OCI-LY7 (cell line): ENCODE measurements at regions not wholly inside any gene's neighbourhood (a gene's known extent, or its start where the extent isn't known, plus 50 kb on each side); places are given as distances from the start of the nearest gene placed in this dataset.

Experiments
- BruUV-seq: library from RNA; stranded (reverse); fragments of 400-500 nt; replicated peaks from 2 replicates; lab custom pipeline; 2021; lab: Mats Ljungman, UMichigan
- CTCF ChIA-PET: fragments of 300-600 bp; sonication (Branson Sonifier 250); formaldehyde crosslinking; loops from one replicate; lab custom pipeline; 2022; ENCODE audit warnings: antibody characterized with exemption; ENCODE audit not compliant: unreplicated experiment; lab: Charles Lee
- POLR2A ChIA-PET: fragments of 300-600 bp; sonication (Branson Sonifier 250); formaldehyde crosslinking; loops from one replicate; lab custom pipeline; 2022; ENCODE audit warnings: antibody characterized with exemption; lab: Charles Lee
- DNase-seq: peaks from one replicate; pipeline ENCODE4 v3.0.0-alpha.2; 2015; ENCODE audit warnings: low spot score
- H2AFZ ChIP-seq: fragments of 200-600 bp; sonication (generic), shearing (Covaris generic); 2 replicates; pipeline ENCODE4 v1.6.1; 2014; ENCODE audit warnings: mild to moderate bottlenecking, antibody characterized with exemption, low read length, moderate library complexity
- H3K27ac ChIP-seq: fragments of 200-600 bp; sonication (generic); 2 replicates; pipeline ENCODE4 v1.5.1; 2014; ENCODE audit warnings: mixed run types, low read depth, mild to moderate bottlenecking, moderate library complexity, low read length, inconsistent platforms; ENCODE audit not compliant: poor library complexity, severe bottlenecking
- H3K36me3 ChIP-seq: fragments of 200-600 bp; sonication (generic); 2 replicates; pipeline ENCODE4 v1.6.1; 2014; ENCODE audit warnings: mild to moderate bottlenecking, antibody characterized with exemption, low read length, moderate library complexity, mixed read lengths; ENCODE audit not compliant: insufficient read depth
- H3K4me1 ChIP-seq: fragments of 200-600 bp; sonication (generic); 2 replicates; pipeline ENCODE4 v1.5.1; 2014; ENCODE audit warnings: mild to moderate bottlenecking, low read length; ENCODE audit not compliant: insufficient read depth, poor library complexity, severe bottlenecking
- H3K4me2 ChIP-seq: fragments of 200-600 bp; sonication (generic); 2 replicates; pipeline ENCODE4 v1.6.1; 2014; ENCODE audit warnings: mild to moderate bottlenecking, low read length
- H3K4me3 ChIP-seq: fragments of 200-600 bp; sonication (generic); 2 replicates; pipeline ENCODE4 v1.5.1; 2014; ENCODE audit warnings: mild to moderate bottlenecking, low read depth, low read length; ENCODE audit not compliant: poor library complexity, severe bottlenecking
- H3K79me2 ChIP-seq: fragments of 200-600 bp; sonication (generic); 2 replicates; pipeline ENCODE4 v1.6.1; 2016; ENCODE audit warnings: low read depth, mild to moderate bottlenecking, low read length, moderate library complexity, mixed read lengths; ENCODE audit not compliant: insufficient read depth
- H3K9me2 ChIP-seq: fragments of 200-600 bp; sonication (generic); 2 replicates; pipeline ENCODE4 v1.6.1; 2016; ENCODE audit warnings: mild to moderate bottlenecking, low read length, mixed read lengths; ENCODE audit not compliant: insufficient read depth
- H3K9me3 ChIP-seq: fragments of 200-600 bp; sonication (generic); 2 replicates; pipeline ENCODE4 v1.6.1; 2014; ENCODE audit warnings: mild to moderate bottlenecking, mixed run types, low read length, mixed read lengths
- H4K20me1 ChIP-seq: fragments of 200-600 bp; sonication (generic); 2 replicates; pipeline ENCODE4 v1.6.1; 2014; ENCODE audit warnings: mild to moderate bottlenecking, antibody characterized with exemption, low read length, moderate library complexity, mixed read lengths; ENCODE audit not compliant: insufficient read depth
- EZH2phosphoT487 ChIP-seq: fragments of 200-600 bp; sonication (generic); IDR thresholded peaks from 2 replicates; pipeline ENCODE4 v1.6.1; 2018; ENCODE audit warnings: low read depth, borderline replicate concordance, mild to moderate bottlenecking, mixed run types, antibody characterized with exemption, low read length, moderate library complexity, mixed read lengths
- intact Hi-C: fragments of 100-400 bp; cut with micrococcal nuclease; formaldehyde crosslinking; loops from one replicate; pipeline ENCODE4 v1.10.0; 2022; ENCODE audit not compliant: unreplicated experiment
- TF ChIP-seq, protein P1 (sequence below): fragments of 200-600 bp; sonication (generic); conservative IDR thresholded peaks from 2 replicates; pipeline ENCODE4 v1.5.1; 2014; ENCODE audit warnings: mild to moderate bottlenecking, antibody characterized with exemption, low read length, moderate library complexity, mixed read lengths

DNA sequence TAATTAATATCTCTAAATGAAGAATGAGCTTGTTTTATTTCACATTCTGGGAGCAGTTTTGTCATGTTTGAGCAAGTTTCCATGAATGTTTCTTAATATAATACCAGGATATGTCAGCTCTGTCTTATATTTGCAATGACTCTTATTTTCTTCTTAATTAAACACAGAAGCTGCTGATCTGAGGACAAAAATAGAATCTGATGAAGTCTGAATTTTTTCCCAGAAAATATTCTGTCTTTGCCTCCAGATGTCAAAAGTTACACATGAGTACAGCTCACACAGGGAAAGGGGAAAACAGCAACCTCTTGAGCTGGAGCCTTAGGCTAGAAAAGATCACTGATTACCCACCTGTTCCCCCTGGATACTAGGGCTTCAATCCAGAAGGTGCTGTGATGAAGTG lies 606.6 kb upstream of the SYT4 start:
- Histone ChIP-seq H3K27ac (no peak overlapping the region), H3K4me3 (no peak overlapping the region), H4K20me1 (no peaks in the 10 kb centered on the region), H3K79me2 (no peaks in the 10 kb centered on the region), H3K9me2 (no peaks in the 10 kb centered on the region), H3K36me3 (no peaks in the 10 kb centered on the region), H3K4me1 (no peaks in the 10 kb centered on the region), H3K4me2 (no peak overlapping the region), H2AFZ (no peak overlapping the region), H3K9me3 (no peaks in the 10 kb centered on the region)
- ChIA-PET CTCF (no interaction called here), POLR2A (no interaction called here)
- intact Hi-C loops = no loop called here
- no peak for TF ChIP-seq EZH2phosphoT487
- TF ChIP-seq, protein P1, sequence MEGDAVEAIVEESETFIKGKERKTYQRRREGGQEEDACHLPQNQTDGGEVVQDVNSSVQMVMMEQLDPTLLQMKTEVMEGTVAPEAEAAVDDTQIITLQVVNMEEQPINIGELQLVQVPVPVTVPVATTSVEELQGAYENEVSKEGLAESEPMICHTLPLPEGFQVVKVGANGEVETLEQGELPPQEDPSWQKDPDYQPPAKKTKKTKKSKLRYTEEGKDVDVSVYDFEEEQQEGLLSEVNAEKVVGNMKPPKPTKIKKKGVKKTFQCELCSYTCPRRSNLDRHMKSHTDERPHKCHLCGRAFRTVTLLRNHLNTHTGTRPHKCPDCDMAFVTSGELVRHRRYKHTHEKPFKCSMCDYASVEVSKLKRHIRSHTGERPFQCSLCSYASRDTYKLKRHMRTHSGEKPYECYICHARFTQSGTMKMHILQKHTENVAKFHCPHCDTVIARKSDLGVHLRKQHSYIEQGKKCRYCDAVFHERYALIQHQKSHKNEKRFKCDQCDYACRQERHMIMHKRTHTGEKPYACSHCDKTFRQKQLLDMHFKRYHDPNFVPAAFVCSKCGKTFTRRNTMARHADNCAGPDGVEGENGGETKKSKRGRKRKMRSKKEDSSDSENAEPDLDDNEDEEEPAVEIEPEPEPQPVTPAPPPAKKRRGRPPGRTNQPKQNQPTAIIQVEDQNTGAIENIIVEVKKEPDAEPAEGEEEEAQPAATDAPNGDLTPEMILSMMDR = no peak
- no peak for DNase-seq
- no TSS peak for BruUV-seq

DNA sequence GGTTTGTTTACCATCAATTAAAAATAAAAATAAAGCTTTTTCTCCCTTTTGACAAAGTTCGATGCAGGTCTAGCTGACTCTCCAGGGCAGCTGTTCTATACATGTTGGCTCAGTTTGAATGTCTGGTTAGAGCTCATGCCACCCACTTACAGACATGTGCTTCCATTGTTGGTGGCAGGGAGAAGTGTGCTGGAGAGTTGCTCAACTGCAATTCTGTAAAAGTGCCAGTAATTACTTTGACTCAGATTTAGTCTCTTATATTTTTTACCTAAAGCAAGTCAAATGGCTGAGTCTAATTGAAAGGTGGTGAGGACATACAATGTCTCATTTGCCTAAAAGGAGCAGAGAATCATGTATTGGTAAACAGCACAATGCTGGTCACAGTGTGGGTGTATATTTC lies 609.1 kb upstream of the SYT4 start:
- H3K9me2 ChIP-seq = no peaks in the 10 kb centered on the region
- H3K9me3 ChIP-seq = no peaks in the 10 kb centered on the region
- POLR2A ChIA-PET = interaction anchor here (0.6 kb wide), 1 partner anchor 489 kb away, joined by 3 read pairs; no protein-coding TSS in a partner anchor
- H3K4me3 ChIP-seq = no peak overlapping the region
- no peaks in the 10 kb centered on the region for H3K36me3 ChIP-seq
- no peak overlapping the region for H3K27ac ChIP-seq
- no peak for DNase-seq
- no TSS peak for BruUV-seq
- no peak overlapping the region for H2AFZ ChIP-seq
- no peaks in the 10 kb centered on the region for H3K4me1 ChIP-seq
- CTCF ChIA-PET = no interaction called here
- no peaks in the 10 kb centered on the region for H3K79me2 ChIP-seq
- TF ChIP-seq, protein P1 = no peak
- no peak for TF ChIP-seq EZH2phosphoT487
- no peak overlapping the region for H3K4me2 ChIP-seq
- intact Hi-C loops = no loop called here
- H4K20me1 ChIP-seq = no peaks in the 10 kb centered on the region

DNA sequence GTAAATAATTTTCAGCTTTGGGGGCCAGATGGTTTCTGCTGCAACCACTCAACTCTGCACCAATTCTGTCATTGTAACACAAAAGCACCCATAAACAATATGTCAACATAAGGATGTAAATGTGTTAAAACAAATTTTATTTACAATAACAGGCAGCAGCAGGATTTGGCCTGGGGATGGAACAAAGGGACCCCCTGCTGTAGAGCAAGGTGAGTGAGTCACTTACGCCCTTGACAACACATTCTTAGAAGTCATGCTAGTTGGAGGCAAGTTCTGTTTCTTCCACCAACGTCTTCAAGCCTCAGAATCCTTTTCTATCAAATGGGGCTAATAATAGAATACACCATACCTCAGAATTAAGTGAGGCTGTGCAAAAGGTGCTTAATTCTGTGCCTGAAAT lies 610.2 kb upstream of the SYT4 start:
- CTCF ChIA-PET = no interaction called here
- H4K20me1 ChIP-seq = no peaks in the 10 kb centered on the region
- no peaks in the 10 kb centered on the region for H3K9me3 ChIP-seq
- no peaks in the 10 kb centered on the region for H3K36me3 ChIP-seq
- no peak overlapping the region for H2AFZ ChIP-seq
- no peak overlapping the region for H3K4me2 ChIP-seq
- no peak overlapping the region for H3K27ac ChIP-seq
- POLR2A ChIA-PET = no interaction called here
- no peaks in the 10 kb centered on the region for H3K9me2 ChIP-seq
- H3K4me3 ChIP-seq = no peak overlapping the region
- DNase-seq = no peak
- no peak for TF ChIP-seq EZH2phosphoT487
- BruUV-seq = no TSS peak
- H3K4me1 ChIP-seq = no peaks in the 10 kb centered on the region
- no peaks in the 10 kb centered on the region for H3K79me2 ChIP-seq
- intact Hi-C loops = no loop called here
